ENCODE measurements at regions not wholly inside any gene's neighbourhood (a gene's known extent, or its start where the extent isn't known, plus 50 kb on each side); places are given as distances from the start of the nearest gene placed in this dataset.

- no peak for DNase-seq
These were observed 83.2 kb downstream of the MANEA start for GRCh38 chr6:95660544-95660943.

DNA sequence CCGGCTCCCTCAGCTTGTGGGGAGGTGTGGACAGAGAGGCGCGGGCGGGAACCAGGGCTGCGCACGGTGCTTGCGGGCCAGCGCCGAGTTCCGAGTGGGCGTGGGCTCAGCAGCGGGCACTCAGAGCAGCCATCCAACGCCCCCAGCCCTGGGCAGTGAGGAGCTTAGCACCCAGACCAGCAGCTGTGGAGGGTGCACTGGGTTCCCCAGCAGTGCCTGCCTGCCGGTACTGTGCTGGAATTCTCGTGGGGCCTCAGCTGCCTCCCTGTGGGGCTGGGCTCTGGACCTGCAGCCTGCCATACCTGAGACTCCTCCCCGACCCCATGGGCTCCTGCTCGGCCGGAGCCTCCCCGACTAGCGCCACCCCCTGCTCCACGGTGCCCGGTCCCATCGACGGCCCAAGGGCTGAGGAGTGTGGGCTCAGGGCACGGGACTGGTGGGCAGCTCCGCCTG, 92.7 kb downstream of the MANEA start:
- DNase-seq: no peak

- DNase-seq: no peak
These were observed 98.8 kb downstream of the MANEA start for GRCh38 chr6:95676011-95676628.

GRCh38 chr6:95679981-95680380, 102.6 kb downstream of the MANEA start:
- no peak for DNase-seq

DNA sequence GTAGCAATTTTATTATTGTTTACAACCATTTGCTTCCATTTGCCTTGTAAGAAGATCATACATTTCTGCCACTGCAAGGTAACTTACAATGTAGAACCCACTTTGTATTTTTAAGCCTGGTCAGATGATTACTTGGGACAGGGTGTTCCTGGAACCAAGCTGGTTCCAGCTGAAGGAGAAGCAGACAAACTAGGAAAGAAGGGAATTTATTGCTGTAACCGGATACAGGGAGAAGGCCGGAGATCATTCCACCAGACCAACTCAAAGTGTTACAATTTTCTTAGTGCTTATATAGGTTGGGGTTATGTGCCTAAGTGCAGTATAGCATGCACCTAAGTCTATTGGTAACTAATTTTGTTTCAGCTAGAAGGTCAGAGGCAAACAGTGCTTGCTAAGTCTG, 104.4 kb downstream of the MANEA start:
- DNase-seq: no peak

- no peak for DNase-seq
These were observed 105.1 kb downstream of the MANEA start for GRCh38 chr6:95682476-95682875.

- no peak for DNase-seq
These were observed 108.5 kb downstream of the MANEA start for GRCh38 chr6:95685822-95686221.

DNA sequence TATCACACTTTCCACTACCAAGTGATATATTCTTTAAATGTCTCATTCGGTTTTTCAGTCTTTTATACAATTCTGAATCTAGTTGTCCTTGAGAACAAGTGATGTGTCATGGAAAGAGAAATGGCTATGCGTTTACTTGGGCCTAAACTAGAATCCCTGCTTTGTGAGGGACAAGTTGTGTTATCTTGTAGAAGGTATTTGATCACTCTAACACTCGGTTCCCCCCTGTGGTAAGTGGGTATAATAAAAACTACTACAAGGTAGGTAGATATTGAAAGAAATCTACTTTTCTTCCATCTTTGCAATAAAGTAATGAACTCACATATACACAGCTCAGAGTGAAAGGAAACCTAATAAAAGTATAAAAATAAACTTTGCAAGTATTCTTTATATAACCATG, 108.9 kb downstream of the MANEA start:
- no peak for DNase-seq

DNA sequence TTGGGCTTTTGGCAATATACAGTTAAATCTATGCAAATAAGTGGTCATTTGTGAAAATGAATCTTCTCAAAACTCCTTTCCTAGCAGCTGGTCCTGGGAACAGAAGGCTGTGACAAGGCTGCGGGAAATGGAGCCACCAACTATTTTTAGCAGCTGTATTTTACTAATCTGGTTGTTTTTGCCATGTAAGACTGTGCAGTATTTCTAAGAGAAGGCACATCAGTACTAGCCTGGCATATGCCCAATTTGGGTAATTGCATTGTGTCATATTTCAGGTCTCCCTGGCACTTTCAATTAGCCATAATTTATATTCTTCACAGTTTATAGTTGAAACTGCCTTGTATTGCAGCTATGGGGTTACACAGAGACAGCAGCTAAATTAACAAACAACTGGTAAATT, 109.6 kb downstream of the MANEA start:
- DNase-seq: no peak

- DNase-seq: no peak
These were observed 110.5 kb downstream of the MANEA start for GRCh38 chr6:95687839-95688238.

- no peak for DNase-seq
These were observed 113.0 kb downstream of the MANEA start for GRCh38 chr6:95690328-95690727.

DNA sequence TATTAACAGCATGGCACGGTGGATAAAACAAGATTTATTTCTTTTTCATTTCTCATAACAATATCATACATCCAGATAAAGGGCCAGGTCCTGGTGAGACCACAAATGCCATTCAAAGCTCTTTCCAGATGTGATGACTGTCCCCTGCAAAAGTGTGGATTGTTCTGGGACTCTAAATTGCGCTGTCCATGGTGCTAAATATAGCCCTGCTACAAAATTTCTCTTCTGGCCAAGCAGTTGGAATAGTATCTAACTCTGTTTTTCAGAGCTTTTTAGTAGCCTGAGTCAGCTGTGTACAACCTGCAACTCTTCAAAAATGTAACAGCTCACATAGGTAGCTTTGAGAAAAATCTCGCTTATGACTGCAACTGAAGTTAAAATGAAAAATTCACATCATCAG, 115.8 kb downstream of the MANEA start:
- DNase-seq: no peak

DNA sequence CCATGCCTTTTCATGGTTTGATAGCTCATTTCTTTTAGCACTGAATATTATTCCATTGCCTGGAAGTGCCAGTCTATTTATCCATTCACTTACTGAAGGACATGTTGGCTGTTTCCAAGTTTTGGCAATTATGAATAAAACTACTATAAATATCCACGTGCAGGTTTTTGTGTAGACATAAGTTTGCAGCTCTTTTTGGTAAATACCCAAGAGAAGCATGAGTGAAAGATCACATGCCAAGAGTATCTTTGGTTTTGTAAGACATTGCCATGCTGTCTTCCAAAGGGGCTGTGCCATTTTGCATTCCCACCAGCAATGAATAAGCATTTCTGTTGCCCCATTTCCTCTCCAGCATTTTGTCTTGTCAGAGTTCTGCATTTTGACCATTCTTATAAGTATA, 120.9 kb downstream of the MANEA start:
- DNase-seq: no peak

DNA sequence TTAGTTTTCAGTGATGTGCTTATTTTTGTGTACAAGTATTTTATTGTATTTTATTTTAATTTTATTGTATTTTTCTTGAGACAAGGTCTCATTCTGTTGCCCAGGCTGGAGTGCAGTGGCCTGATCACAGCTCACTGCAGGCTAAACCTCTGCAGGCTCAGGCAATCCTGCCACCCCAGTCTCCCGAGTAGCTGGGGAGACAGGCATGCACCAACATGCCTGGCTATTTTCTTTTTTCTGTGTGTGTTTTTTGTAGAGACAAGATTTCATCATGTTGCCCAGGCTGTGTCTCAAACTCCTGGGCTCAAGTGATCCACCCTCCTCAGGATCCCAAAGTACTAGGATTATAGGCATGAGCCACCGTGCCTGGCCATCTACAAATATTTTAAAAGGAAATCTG, 146.3 kb downstream of the MANEA start:
- no peak for DNase-seq

DNA sequence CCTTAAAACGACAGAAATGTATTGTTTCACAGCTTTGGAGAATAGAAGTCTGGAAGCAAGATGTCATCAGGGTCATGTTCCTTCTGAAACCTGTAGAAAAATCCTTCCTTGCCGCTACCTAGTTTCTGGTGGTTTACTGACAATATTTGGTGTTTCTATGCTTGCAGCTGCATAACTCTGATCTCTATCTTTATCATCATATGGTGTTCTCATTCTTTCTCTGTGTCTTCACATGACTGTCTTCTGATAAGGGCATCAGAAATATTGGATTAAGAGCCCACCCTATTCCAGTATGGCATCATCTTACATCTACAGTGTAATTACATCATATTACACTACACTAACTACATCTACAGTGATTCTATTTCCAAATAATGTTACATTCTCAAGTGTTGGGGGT, 148.0 kb downstream of the MANEA start:
- DNase-seq: no peak

DNA sequence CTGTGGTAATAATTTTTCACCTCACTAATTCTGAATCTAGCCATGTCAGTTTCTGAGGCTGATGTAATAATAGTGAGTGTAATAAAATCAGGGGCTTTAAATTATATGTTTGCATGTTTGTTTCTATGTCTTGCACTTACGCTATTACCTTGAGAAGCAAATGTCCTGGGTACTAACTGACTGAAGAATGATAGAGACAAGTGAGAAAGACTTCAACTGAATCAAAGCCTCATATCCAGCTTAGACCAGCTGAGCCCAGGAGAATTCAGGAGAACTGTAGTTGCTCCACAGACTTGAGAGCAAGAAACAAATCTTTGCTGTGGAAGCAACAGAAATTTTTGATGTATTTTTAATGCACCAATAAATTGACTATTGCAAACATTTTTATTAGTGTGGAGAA, 162.8 kb downstream of the MANEA start:
- DNase-seq: no peak

- DNase-seq: no peak
These were observed 163.7 kb downstream of the MANEA start for GRCh38 chr6:95741045-95741444.

- no peak for DNase-seq
These were observed 165.5 kb downstream of the MANEA start for GRCh38 chr6:95742767-95743289.

GRCh38 chr6:95743591-95743990, 166.3 kb downstream of the MANEA start:
- DNase-seq: no peak

GRCh38 chr6:95758236-95759069, 181.1 kb downstream of the MANEA start:
- peak; percentile 10 for DNase-seq

DNA sequence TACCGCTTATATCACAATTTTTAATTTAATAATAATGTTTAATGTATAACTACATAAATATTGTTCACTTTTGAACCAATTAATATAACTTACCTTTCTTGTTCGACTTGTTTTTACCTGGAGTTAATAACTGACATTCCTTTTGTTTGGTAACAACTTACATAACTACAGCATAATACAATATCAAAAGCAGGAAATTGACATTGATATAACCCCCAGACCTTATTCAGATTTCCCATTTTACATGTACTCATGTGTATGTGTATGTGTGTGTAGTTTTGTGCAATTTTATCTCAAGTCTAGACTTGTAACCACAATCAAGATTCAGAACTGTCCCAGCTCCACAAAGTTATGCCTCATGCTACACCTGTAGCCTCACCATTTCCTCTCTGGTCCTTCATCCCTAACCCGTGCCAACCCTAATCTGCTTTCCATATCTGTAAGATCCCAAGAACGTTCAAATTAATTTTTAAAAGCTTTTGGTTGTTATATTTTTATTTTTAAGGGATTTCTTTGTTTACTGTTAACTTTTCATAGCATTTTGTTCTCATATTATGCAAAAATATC, 190.6 kb downstream of the MANEA start:
- peak; percentile 5 for DNase-seq

DNA sequence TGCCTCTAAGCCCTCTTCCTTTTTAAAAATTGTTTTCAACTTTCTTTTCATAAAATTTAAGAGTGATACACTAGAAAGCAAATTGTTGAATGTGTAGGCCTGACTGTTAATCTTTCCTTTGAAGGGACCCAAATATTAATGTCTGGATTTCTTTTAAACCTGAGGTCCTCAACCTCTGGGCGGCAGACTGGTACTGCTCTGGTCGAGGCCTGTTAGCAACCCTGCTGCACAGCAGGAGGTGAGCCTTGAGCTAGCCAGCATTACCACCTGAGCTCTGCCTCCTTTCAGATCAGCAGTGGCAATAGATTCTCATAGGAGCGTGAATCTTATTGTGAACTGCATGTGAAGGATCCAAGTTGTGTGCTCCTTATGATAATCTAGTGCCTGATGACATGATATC, 191.2 kb downstream of the MANEA start:
- no peak for DNase-seq

- no peak for DNase-seq
These were observed 200.0 kb downstream of the MANEA start for GRCh38 chr6:95777338-95777737.

GRCh38 chr6:95780037-95780436, 202.7 kb downstream of the MANEA start:
- no peak for DNase-seq
